Cardiac muscle cell (in vitro differentiated cells and primary cell): ENCODE measurements at regions not wholly inside any gene's neighbourhood (a gene's known extent, or its start where the extent isn't known, plus 50 kb on each side); places are given as distances from the start of the nearest gene placed in this dataset.

Source experiments
- DNase-seq, 2 donors: peaks; one replicate each; pipeline versions ENCODE4 v3.0.0 to v3.0.0-alpha.2; 2010 to 2017; ENCODE audit warnings: low read depth in 1 of 2, low spot score in 1 of 2
- H3K27ac ChIP-seq: fragments of 200-600 bp; sonication (generic); 2 replicates; pipeline ENCODE4 v1.5.1; 2016
- H3K27me3 ChIP-seq: fragments of 200-600 bp; sonication (generic); 2 replicates; pipeline ENCODE4 v1.6.0; 2016; ENCODE audit warnings: control low read depth
- H3K36me3 ChIP-seq: fragments of 200-600 bp; sonication (generic); 2 replicates; pipeline ENCODE4 v1.5.1; 2016; ENCODE audit warnings: control low read depth
- H3K4me1 ChIP-seq: fragments of 200-600 bp; sonication (generic); 2 replicates; pipeline ENCODE4 v1.8.1; 2017; ENCODE audit warnings: low read depth, mild to moderate bottlenecking, mixed run types
- H3K4me3 ChIP-seq: fragments of 200-600 bp; sonication (generic); 2 replicates; pipeline ENCODE4 v1.5.1; 2016; ENCODE audit warnings: mild to moderate bottlenecking
- H3K9me3 ChIP-seq: fragments of 200-600 bp; sonication (generic); 2 replicates; pipeline ENCODE4 v1.5.1; 2017; ENCODE audit warnings: low read depth, mild to moderate bottlenecking, control low read depth
- CTCF ChIP-seq: IDR thresholded peaks from 2 replicates; pipeline ENCODE4 v1.5.1; 2012; ENCODE audit warnings: low read depth, mild to moderate bottlenecking, low read length

GRCh38 chr3:140843656-140844055 lies 98.0 kb upstream of the SLC25A36 start:
- Histone ChIP-seq H3K27me3 (peaks cover 60% of the 10 kb centered on the region), H3K9me3 (no peaks in the 10 kb centered on the region), H3K4me1 (no peaks in the 10 kb centered on the region), H3K36me3 (no peaks in the 10 kb centered on the region), H3K27ac (no peak overlapping the region), H3K4me3 (no peak overlapping the region)
- no peak for DNase-seq
- TF ChIP-seq CTCF: no peak

- no peaks in the 10 kb centered on the region for H3K4me1 ChIP-seq
- H3K9me3 ChIP-seq: no peaks in the 10 kb centered on the region
- H3K27me3 ChIP-seq: peaks cover 64% of the 10 kb centered on the region
- H3K36me3 ChIP-seq: no peaks in the 10 kb centered on the region
- no peak overlapping the region for H3K27ac ChIP-seq
- no peak for DNase-seq
- TF ChIP-seq CTCF: no peak
- no peak overlapping the region for H3K4me3 ChIP-seq
Observed at GRCh38 chr3:140844072-140844471, 97.6 kb upstream of the SLC25A36 start.

- Histone ChIP-seq H3K27ac (no peak overlapping the region), H3K27me3 (peaks cover 66% of the 10 kb centered on the region), H3K36me3 (no peaks in the 10 kb centered on the region), H3K9me3 (no peaks in the 10 kb centered on the region), H3K4me3 (no peak overlapping the region), H3K4me1 (no peaks in the 10 kb centered on the region)
- no peak for TF ChIP-seq CTCF
- DNase-seq: no peak
Observed at GRCh38 chr3:140845882-140846281, 95.8 kb upstream of the SLC25A36 start.

GRCh38 chr3:140848666-140849065 lies 93.0 kb upstream of the SLC25A36 start:
- H3K9me3 ChIP-seq: no peaks in the 10 kb centered on the region
- H3K27me3 ChIP-seq: peaks cover 64% of the 10 kb centered on the region
- no peak overlapping the region for H3K4me3 ChIP-seq
- DNase-seq: no peak
- H3K27ac ChIP-seq: no peak overlapping the region
- no peaks in the 10 kb centered on the region for H3K36me3 ChIP-seq
- no peaks in the 10 kb centered on the region for H3K4me1 ChIP-seq
- no peak for TF ChIP-seq CTCF

GRCh38 chr3:140850210-140850955 lies 91.3 kb upstream of the SLC25A36 start:
- no peaks in the 10 kb centered on the region for H3K36me3 ChIP-seq
- no peak for TF ChIP-seq CTCF
- peaks cover 50% of the 10 kb centered on the region for H3K27me3 ChIP-seq
- DNase-seq: no peak
- no peak overlapping the region for H3K27ac ChIP-seq
- H3K4me1 ChIP-seq: no peaks in the 10 kb centered on the region
- no peaks in the 10 kb centered on the region for H3K9me3 ChIP-seq
- H3K4me3 ChIP-seq: no peak overlapping the region

- Histone ChIP-seq H3K27ac (no peak overlapping the region), H3K9me3 (no peaks in the 10 kb centered on the region), H3K4me3 (no peak overlapping the region), H3K27me3 (peaks cover 9% of the 10 kb centered on the region), H3K36me3 (no peaks in the 10 kb centered on the region), H3K4me1 (no peaks in the 10 kb centered on the region)
- DNase-seq: no peak
- no peak for TF ChIP-seq CTCF
Observed at GRCh38 chr3:140854961-140855360, 86.7 kb upstream of the SLC25A36 start.
